MM.1S (cell line): ENCODE measurements at regions not wholly inside any gene's neighbourhood (a gene's known extent, or its start where the extent isn't known, plus 50 kb on each side); places are given as distances from the start of the nearest gene placed in this dataset.

ENCODE experiments used
- EZH2 ChIP-seq: fragments of 300-600 bp; sonication (generic); optimal IDR thresholded peaks from 2 replicates; pipeline ENCODE3; 2017; ENCODE audit warnings: low read depth, mild to moderate bottlenecking, antibody characterized with exemption, low read length, mixed read lengths
- TF ChIP-seq, protein P1 (sequence below): fragments of 300-600 bp; sonication (generic); IDR thresholded peaks from 2 replicates; pipeline ENCODE4 v1.5.1; 2016; ENCODE audit warnings: antibody characterized with exemption, low read length, mixed read lengths

DNA sequence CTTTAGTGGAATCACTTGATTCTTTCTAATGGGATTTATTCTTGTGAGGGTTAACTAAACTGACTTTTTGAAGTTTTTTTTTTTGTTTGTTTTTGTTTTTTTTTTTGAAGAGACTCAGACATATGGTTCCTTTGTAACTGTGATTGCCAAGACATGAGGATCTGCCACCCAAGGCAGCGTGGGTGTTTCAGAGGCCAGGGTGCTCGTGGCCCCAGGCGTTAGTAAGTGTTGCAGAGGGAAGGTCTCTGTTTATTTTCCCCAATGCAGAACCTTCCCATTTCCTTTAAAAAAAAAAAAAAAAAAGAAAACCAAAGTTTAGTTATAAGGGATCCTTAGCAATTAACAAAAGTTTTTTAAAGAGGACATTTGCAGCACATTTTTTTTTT is 94.8 kb downstream of the CTTN start:
- TF ChIP-seq, protein P1, sequence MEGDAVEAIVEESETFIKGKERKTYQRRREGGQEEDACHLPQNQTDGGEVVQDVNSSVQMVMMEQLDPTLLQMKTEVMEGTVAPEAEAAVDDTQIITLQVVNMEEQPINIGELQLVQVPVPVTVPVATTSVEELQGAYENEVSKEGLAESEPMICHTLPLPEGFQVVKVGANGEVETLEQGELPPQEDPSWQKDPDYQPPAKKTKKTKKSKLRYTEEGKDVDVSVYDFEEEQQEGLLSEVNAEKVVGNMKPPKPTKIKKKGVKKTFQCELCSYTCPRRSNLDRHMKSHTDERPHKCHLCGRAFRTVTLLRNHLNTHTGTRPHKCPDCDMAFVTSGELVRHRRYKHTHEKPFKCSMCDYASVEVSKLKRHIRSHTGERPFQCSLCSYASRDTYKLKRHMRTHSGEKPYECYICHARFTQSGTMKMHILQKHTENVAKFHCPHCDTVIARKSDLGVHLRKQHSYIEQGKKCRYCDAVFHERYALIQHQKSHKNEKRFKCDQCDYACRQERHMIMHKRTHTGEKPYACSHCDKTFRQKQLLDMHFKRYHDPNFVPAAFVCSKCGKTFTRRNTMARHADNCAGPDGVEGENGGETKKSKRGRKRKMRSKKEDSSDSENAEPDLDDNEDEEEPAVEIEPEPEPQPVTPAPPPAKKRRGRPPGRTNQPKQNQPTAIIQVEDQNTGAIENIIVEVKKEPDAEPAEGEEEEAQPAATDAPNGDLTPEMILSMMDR, result no peak
- no peak for TF ChIP-seq EZH2
